Mucosa of rectum (tissue), 2 donors: ENCODE measurements at regions not wholly inside any gene's neighbourhood (a gene's known extent, or its start where the extent isn't known, plus 50 kb on each side); places are given as distances from the start of the nearest gene placed in this dataset.

Experiments used
- H3K27ac ChIP-seq, 2 donors: one replicate each; pipeline ENCODE4 v1.7.0; 2013; ENCODE audit warnings: inconsistent platforms in 2 of 2, low read depth in 2 of 2, low read length in 2 of 2
- H3K27me3 ChIP-seq, 2 donors: one replicate each; pipeline ENCODE4 v1.7.0; 2013; ENCODE audit warnings: low read length in 2 of 2; ENCODE audit not compliant: control insufficient read depth in 2 of 2, insufficient read depth in 2 of 2
- H3K36me3 ChIP-seq, 2 donors: one replicate each; pipeline ENCODE4 v1.7.0; 2013; ENCODE audit warnings: low read length in 2 of 2; ENCODE audit not compliant: control insufficient read depth in 2 of 2, insufficient read depth in 2 of 2
- H3K4me1 ChIP-seq, 2 donors: one replicate each; pipeline ENCODE4 v1.7.0; 2013; ENCODE audit warnings: low read length in 2 of 2, mild to moderate bottlenecking in 1 of 2; ENCODE audit not compliant: control insufficient read depth in 2 of 2, insufficient read depth in 2 of 2
- H3K4me3 ChIP-seq, 2 donors: one replicate each; pipeline ENCODE4 v1.7.0; 2013; ENCODE audit warnings: low read length in 2 of 2
- H3K9ac ChIP-seq, 2 donors: one replicate each; pipeline ENCODE4 v1.7.0; 2013; ENCODE audit warnings: low read length in 2 of 2, low read depth in 1 of 2, mild to moderate bottlenecking in 1 of 2
- H3K9me3 ChIP-seq, 2 donors: one replicate each; pipeline ENCODE4 v1.7.0; 2013; ENCODE audit warnings: low read length in 2 of 2; ENCODE audit not compliant: control insufficient read depth in 2 of 2
- donor health status: healthy.
- donor health status: Normal muscosa, but diverticular disease.

GRCh38 chr12:114855678-114856077 lies 171.7 kb upstream of the TBX3 start:
- Histone ChIP-seq H3K27ac (no peak overlapping the region), H3K36me3 (no peaks in the 10 kb centered on the region), H3K27me3 (no peaks in the 10 kb centered on the region), H3K4me1 (no peaks in the 10 kb centered on the region), H3K9ac (no peak overlapping the region), H3K9me3 (peaks cover 0 to 2% of the 10 kb centered on the region in 2 donors), H3K4me3 (no peak overlapping the region)

GRCh38 chr12:114852976-114853529 lies 169.1 kb upstream of the TBX3 start:
- Histone ChIP-seq H3K4me3 (no peak overlapping the region), H3K9me3 (peaks cover 0 to 2% of the 10 kb centered on the region in 2 donors), H3K4me1 (no peaks in the 10 kb centered on the region), H3K27me3 (no peaks in the 10 kb centered on the region), H3K36me3 (no peaks in the 10 kb centered on the region), H3K9ac (no peak overlapping the region), H3K27ac (no peak overlapping the region)

- no peak overlapping the region for H3K9ac ChIP-seq
- H3K4me3 ChIP-seq: no peak overlapping the region
- H3K27me3 ChIP-seq: no peaks in the 10 kb centered on the region
- no peaks in the 10 kb centered on the region for H3K4me1 ChIP-seq
- H3K27ac ChIP-seq: no peak overlapping the region
- H3K36me3 ChIP-seq: no peaks in the 10 kb centered on the region
- H3K9me3 ChIP-seq: peaks cover 0 to 2% of the 10 kb centered on the region in 2 donors
These were observed 168.0 kb upstream of the TBX3 start for GRCh38 chr12:114851981-114852380.

- Histone ChIP-seq H3K27me3 (no peaks in the 10 kb centered on the region), H3K9me3 (peaks cover 0 to 2% of the 10 kb centered on the region in 2 donors), H3K27ac (no peak overlapping the region), H3K4me3 (no peak overlapping the region), H3K36me3 (no peaks in the 10 kb centered on the region), H3K4me1 (no peaks in the 10 kb centered on the region), H3K9ac (no peak overlapping the region)
These were observed 166.8 kb upstream of the TBX3 start for GRCh38 chr12:114850661-114851275.

- Histone ChIP-seq H3K27ac (no peak overlapping the region), H3K27me3 (no peaks in the 10 kb centered on the region), H3K9me3 (no peaks in the 10 kb centered on the region), H3K9ac (no peak overlapping the region), H3K4me3 (no peak overlapping the region), H3K4me1 (no peaks in the 10 kb centered on the region), H3K36me3 (no peaks in the 10 kb centered on the region)
These were observed 164.7 kb upstream of the TBX3 start for GRCh38 chr12:114848666-114849065.

GRCh38 chr12:114847441-114848035 lies 163.6 kb upstream of the TBX3 start:
- Histone ChIP-seq H3K27me3 (no peaks in the 10 kb centered on the region), H3K27ac (no peak overlapping the region), H3K36me3 (no peaks in the 10 kb centered on the region), H3K9ac (no peak overlapping the region), H3K4me1 (no peaks in the 10 kb centered on the region), H3K9me3 (no peaks in the 10 kb centered on the region), H3K4me3 (no peak overlapping the region)

GRCh38 chr12:114846771-114847170 lies 162.8 kb upstream of the TBX3 start:
- H3K27ac ChIP-seq: no peak overlapping the region
- no peaks in the 10 kb centered on the region for H3K4me1 ChIP-seq
- H3K9ac ChIP-seq: no peak overlapping the region
- no peak overlapping the region for H3K4me3 ChIP-seq
- no peaks in the 10 kb centered on the region for H3K36me3 ChIP-seq
- no peaks in the 10 kb centered on the region for H3K9me3 ChIP-seq
- no peaks in the 10 kb centered on the region for H3K27me3 ChIP-seq

- H3K27ac ChIP-seq: no peak overlapping the region
- no peaks in the 10 kb centered on the region for H3K4me1 ChIP-seq
- H3K9me3 ChIP-seq: no peaks in the 10 kb centered on the region
These were observed 157.7 kb upstream of the TBX3 start for GRCh38 chr12:114841557-114842251.

GRCh38 chr12:114838480-114838879 lies 154.5 kb upstream of the TBX3 start:
- Histone ChIP-seq H3K9me3 (no peaks in the 10 kb centered on the region), H3K27ac (no peak overlapping the region), H3K9ac (no peak overlapping the region), H3K27me3 (no peaks in the 10 kb centered on the region), H3K4me3 (no peak overlapping the region), H3K36me3 (no peaks in the 10 kb centered on the region), H3K4me1 (no peaks in the 10 kb centered on the region)

More at GRCh38 chr12:114841557-114842251, 157.7 kb upstream of the TBX3 start:
- no peaks in the 10 kb centered on the region for H3K36me3 ChIP-seq
- H3K4me3 ChIP-seq: no peak overlapping the region
- no peak overlapping the region for H3K9ac ChIP-seq
- no peaks in the 10 kb centered on the region for H3K27me3 ChIP-seq

GRCh38 chr12:114836609-114837008 lies 152.6 kb upstream of the TBX3 start:
- no peak overlapping the region for H3K27ac ChIP-seq
- no peak overlapping the region for H3K9ac ChIP-seq
- no peak overlapping the region for H3K4me3 ChIP-seq
- H3K9me3 ChIP-seq: no peaks in the 10 kb centered on the region
- no peaks in the 10 kb centered on the region for H3K36me3 ChIP-seq
- no peaks in the 10 kb centered on the region for H3K27me3 ChIP-seq
- H3K4me1 ChIP-seq: no peaks in the 10 kb centered on the region
